H1 (cell line): ENCODE measurements at regions not wholly inside any gene's neighbourhood (a gene's known extent, or its start where the extent isn't known, plus 50 kb on each side); places are given as distances from the start of the nearest gene placed in this dataset.

Source experiments
- CTCF ChIA-PET: fragments of 300-600 bp; sonication (Branson Sonifier 250); formaldehyde crosslinking; loops from one replicate; lab custom pipeline; 2021; ENCODE audit not compliant: partially characterized antibody; lab: Charles Lee
- POLR2A ChIA-PET: fragments of 300-600 bp; sonication (Branson Sonifier 250); formaldehyde crosslinking; loops from one replicate; lab custom pipeline; 2021; ENCODE audit warnings: inconsistent platforms; ENCODE audit not compliant: partially characterized antibody; lab: Charles Lee
- DNase-seq, 2 experiments: peaks; one replicate each; pipeline versions ENCODE4 v3.0.0 to v3.0.0-alpha.2; 2010 to 2022; ENCODE audit warnings: low spot score in 2 of 2, low read depth in 1 of 2, mixed read lengths in 1 of 2
- FAIRE-seq: peaks from 2 replicates; lab custom pipeline; 2011; peaks lifted over from hg19 to GRCh38; lab: Jason Lieb, UNC
- H2AFZ ChIP-seq: 2 replicates; pipeline ENCODE4 v1.8.1; 2012; ENCODE audit warnings: low read length, inconsistent platforms
- H2AK5ac ChIP-seq: 2 replicates; pipeline ENCODE4 v1.6.1; 2013; ENCODE audit warnings: low read depth, low read length
- H2BK120ac ChIP-seq: replicated peaks from 2 replicates; pipeline ENCODE3; 2013; ENCODE audit warnings: low read depth, low read length, inconsistent platforms
- H2BK12ac ChIP-seq: 2 replicates; pipeline ENCODE4 v1.6.1; 2013; ENCODE audit warnings: low read depth, low read length
- H2BK15ac ChIP-seq: 2 replicates; pipeline ENCODE4 v1.6.1; 2013; ENCODE audit warnings: low read length
- H2BK20ac ChIP-seq: 2 replicates; pipeline ENCODE4 v1.6.1; 2013; ENCODE audit warnings: low read length
- H2BK5ac ChIP-seq: 2 replicates; pipeline ENCODE4 v1.6.1; 2013; ENCODE audit warnings: low read depth, low read length
- H3K14ac ChIP-seq: 2 replicates; pipeline ENCODE4 v1.6.1; 2013; ENCODE audit warnings: inconsistent platforms; ENCODE audit not compliant: insufficient read length
- H3K18ac ChIP-seq: 2 replicates; pipeline ENCODE4 v1.6.1; 2013; ENCODE audit warnings: low read length; ENCODE audit errors: extremely low read depth
- H3K23ac ChIP-seq: 2 replicates; pipeline ENCODE4 v1.6.1; 2013; ENCODE audit warnings: inconsistent platforms; ENCODE audit not compliant: insufficient read length
- H3K23me2 ChIP-seq: 2 replicates; pipeline ENCODE4 v1.6.1; 2013; ENCODE audit warnings: low read depth, low read length
- H3K27ac ChIP-seq: 2 replicates; pipeline ENCODE4 v1.6.1; 2011; ENCODE audit warnings: low read depth, low read length, inconsistent platforms
- H3K27me3 ChIP-seq, 4 experiments: replicated peaks in 1 of 4; 1 replicate in 1 of 4; 2 replicates in 3 of 4; pipeline versions ENCODE4 v1.6.1 to v1.8.1; 2011 to 2013; ENCODE audit warnings: low read length in 3 of 4, mild to moderate bottlenecking in 3 of 4, inconsistent platforms in 2 of 4, mixed read lengths in 2 of 4, moderate library complexity in 1 of 4; ENCODE audit not compliant: control insufficient read depth in 3 of 4, insufficient read depth in 3 of 4; ENCODE audit errors: extremely low read depth in 1 of 4
- H3K36me3 ChIP-seq, 4 experiments: 2 replicates each; pipeline versions ENCODE4 v1.6.1 to v1.8.1; 2011 to 2013; ENCODE audit warnings: mild to moderate bottlenecking in 4 of 4, low read length in 3 of 4, moderate library complexity in 2 of 4, control low read depth in 1 of 4, inconsistent platforms in 1 of 4; ENCODE audit not compliant: insufficient read depth in 4 of 4, control insufficient read depth in 2 of 4
- H3K4ac ChIP-seq: replicated peaks from 2 replicates; pipeline ENCODE3; 2013; ENCODE audit warnings: low read length, low read depth, mixed read lengths, inconsistent platforms; ENCODE audit not compliant: insufficient read length
- H3K4me1 ChIP-seq, 4 experiments: replicated peaks in 1 of 4; 1 replicate in 1 of 4; 2 replicates in 3 of 4; pipeline versions ENCODE4 v1.6.1 to v1.8.1; 2011 to 2013; ENCODE audit warnings: low read length in 3 of 4, inconsistent platforms in 2 of 4, mixed read lengths in 1 of 4; ENCODE audit not compliant: insufficient read depth in 4 of 4, control insufficient read depth in 3 of 4
- H3K4me2 ChIP-seq, 2 experiments: 2 replicates each; pipeline versions ENCODE4 v1.6.1 to v1.8.1; 2011 to 2013; ENCODE audit warnings: low read depth in 2 of 2, low read length in 2 of 2, control low read depth in 1 of 2, inconsistent platforms in 1 of 2, mild to moderate bottlenecking in 1 of 2; ENCODE audit not compliant: insufficient read depth in 1 of 2
- H3K4me3 ChIP-seq, 4 experiments: fragments of 200-600, 300-600 bp in 1 of 4; sonication (generic), shearing (Covaris generic), sonication (Bioruptor Twin) in 1 of 4; 2 replicates each; pipeline versions ENCODE4 v1.5.1 to v1.8.1; 2011 to 2016; ENCODE audit warnings: low read length in 4 of 4, low read depth in 3 of 4, control low read depth in 2 of 4, inconsistent platforms in 2 of 4, mild to moderate bottlenecking in 2 of 4, mixed read lengths in 1 of 4, moderate library complexity in 1 of 4; ENCODE audit not compliant: insufficient read depth in 2 of 4; ENCODE audit errors: extremely low read depth in 1 of 4
- H3K56ac ChIP-seq: replicated peaks from 2 replicates; pipeline ENCODE3; 2013; ENCODE audit warnings: low read depth, mild to moderate bottlenecking, mixed read lengths, low read length, inconsistent platforms; ENCODE audit not compliant: insufficient read length
- H3K79me1 ChIP-seq: 2 replicates; pipeline ENCODE4 v1.6.1; 2013; ENCODE audit warnings: low read depth, low read length, control low read depth
- H3K79me2 ChIP-seq, 2 experiments: 2 replicates each; pipeline versions ENCODE4 v1.6.1 to v1.8.1; 2012 to 2013; ENCODE audit warnings: low read length in 2 of 2, mild to moderate bottlenecking in 2 of 2, inconsistent platforms in 1 of 2; ENCODE audit not compliant: insufficient read depth in 2 of 2, control insufficient read depth in 1 of 2
- H3K9ac ChIP-seq, 4 experiments: replicated peaks in 1 of 4; 1 replicate in 1 of 4; 2 replicates in 3 of 4; pipeline versions ENCODE4 v1.6.1 to v1.8.1; 2011 to 2013; ENCODE audit warnings: low read depth in 3 of 4, low read length in 3 of 4, control low read depth in 2 of 4, mild to moderate bottlenecking in 2 of 4, moderate library complexity in 2 of 4, inconsistent platforms in 1 of 4; ENCODE audit errors: extremely low read depth in 1 of 4
- H3K9me3 ChIP-seq, 2 experiments: 2 replicates each; pipeline versions ENCODE4 v1.6.1 to v1.8.1; 2012 to 2013; ENCODE audit warnings: mild to moderate bottlenecking in 2 of 2, moderate library complexity in 2 of 2, control low read depth in 1 of 2, inconsistent platforms in 1 of 2, low read depth in 1 of 2, low read length in 1 of 2, mixed read lengths in 1 of 2; ENCODE audit not compliant: insufficient read depth in 2 of 2
- H4K20me1 ChIP-seq, 2 experiments: replicated peaks in 1 of 2; 2 replicates each; pipeline versions ENCODE3 to v1.8.1; 2011 to 2013; ENCODE audit warnings: inconsistent platforms in 2 of 2, low read length in 2 of 2, mild to moderate bottlenecking in 1 of 2; ENCODE audit not compliant: insufficient read depth in 2 of 2, control insufficient read depth in 1 of 2
- H4K5ac ChIP-seq: 2 replicates; pipeline ENCODE4 v1.6.1; 2013; ENCODE audit warnings: low read length, low read depth, mixed read lengths, inconsistent platforms; ENCODE audit not compliant: insufficient read length
- H4K8ac ChIP-seq: 2 replicates; pipeline ENCODE4 v1.8.0; 2013; ENCODE audit warnings: mild to moderate bottlenecking, moderate library complexity, low read length, inconsistent platforms; ENCODE audit not compliant: insufficient read depth; ENCODE audit errors: extremely low read depth
- H4K91ac ChIP-seq: replicated peaks from 2 replicates; pipeline ENCODE3; 2013; ENCODE audit warnings: low read length, mixed read lengths, inconsistent platforms; ENCODE audit not compliant: insufficient read length
- ATF2 ChIP-seq: IDR thresholded peaks from 2 replicates; pipeline ENCODE4 v1.6.1; 2012; ENCODE audit warnings: low read length, inconsistent platforms
- BCL11A ChIP-seq, 2 experiments: IDR thresholded peaks; one replicate each; pipeline ENCODE4 v1.6.1; 2011; ENCODE audit warnings: low read depth in 2 of 2, low read length in 2 of 2, mild to moderate bottlenecking in 2 of 2
- CEBPB ChIP-seq: IDR thresholded peaks from 2 replicates; pipeline ENCODE4 v1.6.1; 2012; ENCODE audit warnings: low read depth, low read length
- CHD1 ChIP-seq: IDR thresholded peaks from 2 replicates; pipeline ENCODE4 v1.6.1; 2012; ENCODE audit warnings: low read depth, low read length, improper control_type of control experiment
- FOSL1 ChIP-seq: IDR thresholded peaks from 2 replicates; pipeline ENCODE4 v1.6.1; 2011; ENCODE audit warnings: mild to moderate bottlenecking, low read depth, low read length, moderate library complexity; ENCODE audit not compliant: insufficient read depth
- GABPA ChIP-seq: IDR thresholded peaks from 2 replicates; pipeline ENCODE4 v1.6.1; 2011; ENCODE audit warnings: mild to moderate bottlenecking, low read length, moderate library complexity, borderline replicate concordance; ENCODE audit not compliant: insufficient read depth
- JUND ChIP-seq: IDR thresholded peaks from 2 replicates; pipeline ENCODE4 v1.6.1; 2011; ENCODE audit warnings: mild to moderate bottlenecking, improper control_type of control experiment, low read length
- MAFK ChIP-seq: IDR thresholded peaks from 2 replicates; pipeline ENCODE4 v1.6.1; 2012; ENCODE audit warnings: low read depth, mild to moderate bottlenecking, improper control_type of control experiment, low read length
- NANOG ChIP-seq: IDR thresholded peaks from 2 replicates; pipeline ENCODE4 v1.6.1; 2011; ENCODE audit warnings: low read length, low read depth, mild to moderate bottlenecking, inconsistent platforms; ENCODE audit not compliant: insufficient read depth, poor library complexity, severe bottlenecking
- RXRA ChIP-seq: IDR thresholded peaks from 2 replicates; pipeline ENCODE4 v1.6.1; 2011; ENCODE audit warnings: low read depth, mild to moderate bottlenecking, low read length, moderate library complexity; ENCODE audit not compliant: insufficient read depth
- SIRT6 ChIP-seq: IDR thresholded peaks from one replicate; pipeline ENCODE4 v1.7.1; 2012; ENCODE audit warnings: low read length, inconsistent platforms
- SP1 ChIP-seq: IDR thresholded peaks from 2 replicates; pipeline ENCODE4 v1.6.1; 2011; ENCODE audit warnings: low read depth, low read length
- SRF ChIP-seq: IDR thresholded peaks from 2 replicates; pipeline ENCODE4 v1.6.1; 2011; ENCODE audit warnings: mild to moderate bottlenecking, low read depth, low read length, moderate library complexity
- SUZ12 ChIP-seq: fragments of 200-600 bp; sonication (generic); IDR thresholded peaks from 2 replicates; pipeline ENCODE4 v1.6.1; 2012; ENCODE audit warnings: mild to moderate bottlenecking, inconsistent platforms, low read length, moderate library complexity, mixed read lengths
- TAF7 ChIP-seq: optimal IDR thresholded peaks from 2 replicates; pipeline ENCODE3; 2011; ENCODE audit warnings: low read depth, mild to moderate bottlenecking, inconsistent platforms, low read length, moderate library complexity, borderline replicate concordance
- WGBS, 2 experiments: shearing (Covaris generic) in 1 of 2; methylation state at CpG; one replicate each; pipeline versions ENCODE4 v1.1.6 to v1.1.7; 2013 to 2015; ENCODE audit warnings: low lambda C conversion rate in 2 of 2, mixed read lengths in 2 of 2, inconsistent platforms in 1 of 2, low coverage in 1 of 2, missing lambda C conversion rate in 1 of 2; ENCODE audit not compliant: insufficient replicate concordance in 2 of 2, insufficient coverage in 1 of 2, insufficient read length in 1 of 2; ENCODE audit errors: extremely low coverage in 1 of 2, missing lambda C conversion rate in 1 of 2; 5-methylcytosine and 5-hydroxymethylcytosine counted together

DNA sequence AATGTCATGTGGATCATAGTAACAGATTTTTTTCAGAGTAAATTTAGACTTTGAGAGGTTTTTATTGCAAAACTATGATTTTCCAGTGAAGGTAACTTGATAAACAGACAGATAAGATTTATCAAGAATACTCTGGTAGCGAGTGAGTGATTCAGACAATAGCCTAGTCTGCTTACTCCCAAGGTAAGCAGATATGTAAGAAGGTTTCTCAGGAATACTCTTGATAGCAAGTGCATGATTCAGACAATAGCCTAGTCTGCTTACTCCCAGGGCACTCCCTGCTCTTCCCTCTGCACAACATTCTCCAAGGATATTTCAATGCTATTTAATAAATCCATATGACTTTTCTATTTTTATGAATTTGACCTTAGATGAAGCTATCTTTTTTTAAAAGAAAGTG is 1881.5 kb downstream of the EFNA5 start:
- Histone ChIP-seq H4K91ac (no peak overlapping the region), H3K27ac (no peak overlapping the region), H3K23me2 (no peaks in the 10 kb centered on the region), H2AK5ac (no peak overlapping the region), H2BK20ac (no peak overlapping the region), H4K20me1 (no peaks in the 10 kb centered on the region), H3K79me1 (no peaks in the 10 kb centered on the region), H2BK15ac (no peak overlapping the region), H3K9me3 (no peaks in the 10 kb centered on the region), H3K4me1 (no peaks in the 10 kb centered on the region), H3K14ac (no peak overlapping the region), H3K18ac (no peak overlapping the region), H2BK120ac (no peak overlapping the region), H2BK5ac (no peak overlapping the region), H3K4me2 (no peak overlapping the region), H3K4ac (no peak overlapping the region), H3K4me3 (no peak overlapping the region), H3K9ac (no peak overlapping the region), H3K79me2 (no peaks in the 10 kb centered on the region), H3K36me3 (no peaks in the 10 kb centered on the region), H4K5ac (no peak overlapping the region), H3K27me3 (no peaks in the 10 kb centered on the region), H2BK12ac (no peak overlapping the region), H4K8ac (no peak overlapping the region), H3K56ac (no peak overlapping the region), H3K23ac (no peak overlapping the region), H2AFZ (no peak overlapping the region)
- DNase-seq (no peak), FAIRE-seq (no peak)
- POLR2A ChIA-PET: no interaction called here
- 90% methylated on average over 1 of the region's 1 CpG; no CpG with 5 or more reads in 1 of the 2 experiments for WGBS, 2 experiments
- CTCF ChIA-PET: no interaction called here
- TF ChIP-seq NANOG (no peak), CHD1 (no peak), MAFK (no peak), BCL11A (IDR thresholded peaks at IDR 0.05; ENCODE audit: low read depth in 2 of 2, low read length in 2 of 2) (no peak), TAF7 (no peak), SIRT6 (no peak), SRF (no peak), SUZ12 (no peak), RXRA (no peak), FOSL1 (no peak), JUND (no peak), GABPA (no peak), ATF2 (no peak), SP1 (no peak), CEBPB (no peak)
